Peyer's patch (tissue), 4 donors: ENCODE measurements at regions not wholly inside any gene's neighbourhood (a gene's known extent, or its start where the extent isn't known, plus 50 kb on each side); places are given as distances from the start of the nearest gene placed in this dataset.
A peak's percentile ranks its signal among the peaks of the same experiment; 100 is the strongest.

ENCODE experiments used
- DNase-seq, 3 donors: peaks; one replicate each; pipeline ENCODE4 v3.0.0-alpha.2; 2017 to 2019
- H3K27ac ChIP-seq, 4 donors: fragments of 200-600 bp; sonication (generic); one replicate each; pipeline ENCODE4 v1.5.1; 2016 to 2019
- H3K27me3 ChIP-seq, 2 donors: fragments of 200-600 bp; sonication (generic); one replicate each; pipeline ENCODE4 v1.5.1; 2019
- H3K36me3 ChIP-seq, 3 donors: fragments of 200-600 bp; sonication (generic); one replicate each; pipeline ENCODE4 v1.5.1; 2016 to 2019
- H3K4me1 ChIP-seq, 4 donors: fragments of 200-600 bp; sonication (generic); one replicate each; pipeline ENCODE4 v1.5.1; 2016 to 2019
- H3K4me3 ChIP-seq, 4 donors: fragments of 200-600 bp; sonication (generic); 1 replicate in 3 of 4; 2 replicates in 1 of 4; pipeline ENCODE4 v1.5.1; 2016 to 2019; ENCODE audit warnings: mild to moderate bottlenecking in 1 of 4
- H3K9me3 ChIP-seq, 4 donors: fragments of 200-600 bp; sonication (generic); one replicate each; pipeline ENCODE4 v1.5.1; 2016 to 2019; ENCODE audit warnings: mild to moderate bottlenecking in 1 of 4
- POLR2A ChIP-seq, 2 donors: fragments of 450-650 bp; IDR thresholded peaks; one replicate each; pipeline ENCODE4 v1.5.1; 2017; ENCODE audit warnings: antibody characterized with exemption in 2 of 2, mild to moderate bottlenecking in 2 of 2, moderate library complexity in 2 of 2
- TF ChIP-seq, protein P1 (sequence below), 6 experiments: fragments of 450-650 bp in 4 of 6; fragments of 200-600 bp in 2 of 6; sonication (generic) in 1 of 6; IDR thresholded peaks; one replicate each; pipeline ENCODE4 v1.5.1; 2017 to 2019; ENCODE audit warnings: antibody characterized with exemption in 6 of 6, mild to moderate bottlenecking in 3 of 6, moderate library complexity in 1 of 6

DNA sequence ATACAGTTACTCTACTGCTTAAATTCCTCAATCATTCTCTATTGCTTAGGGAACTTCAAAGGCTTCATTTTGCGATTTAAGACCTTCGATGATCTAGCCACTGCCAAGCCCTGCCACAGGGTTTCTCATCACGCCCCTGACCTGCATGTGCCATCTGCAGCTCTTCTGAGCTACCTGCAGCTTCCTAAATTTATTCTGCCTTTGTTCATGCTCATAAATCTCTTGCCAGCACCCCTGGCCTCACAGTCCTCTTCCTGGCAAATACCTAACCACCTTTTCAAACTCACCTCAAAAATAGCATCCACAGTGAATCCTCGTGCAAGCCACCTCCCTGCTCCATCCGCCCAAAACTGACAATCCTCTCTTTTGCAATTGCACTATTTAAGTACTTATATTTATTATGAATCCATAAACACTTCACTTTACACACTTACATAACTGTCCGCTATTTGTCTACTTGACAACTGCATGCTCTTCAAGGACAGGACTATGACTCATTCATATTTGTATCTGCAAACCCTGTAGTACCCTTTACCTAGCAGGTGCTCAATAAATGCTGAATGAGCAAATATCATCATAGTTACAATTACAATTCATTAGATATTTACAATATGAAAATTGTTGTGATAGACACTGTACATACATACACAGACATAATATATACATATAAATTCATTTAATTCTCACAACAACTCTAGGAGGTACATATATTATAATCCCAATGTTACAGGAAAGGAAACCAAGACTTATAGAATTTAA is 280.0 kb upstream of the RASGEF1B start:
- no peaks in the 10 kb centered on the region for H3K27me3 ChIP-seq
- H3K36me3 ChIP-seq, result no peaks in the 10 kb centered on the region
- no peak overlapping the region for H3K27ac ChIP-seq
- no peaks in the 10 kb centered on the region for H3K9me3 ChIP-seq
- no peak overlapping the region for H3K4me3 ChIP-seq
- H3K4me1 ChIP-seq, result no peaks in the 10 kb centered on the region
- TF ChIP-seq POLR2A (IDR thresholded peaks at IDR 0.05), result no peak
- TF ChIP-seq, protein P1, sequence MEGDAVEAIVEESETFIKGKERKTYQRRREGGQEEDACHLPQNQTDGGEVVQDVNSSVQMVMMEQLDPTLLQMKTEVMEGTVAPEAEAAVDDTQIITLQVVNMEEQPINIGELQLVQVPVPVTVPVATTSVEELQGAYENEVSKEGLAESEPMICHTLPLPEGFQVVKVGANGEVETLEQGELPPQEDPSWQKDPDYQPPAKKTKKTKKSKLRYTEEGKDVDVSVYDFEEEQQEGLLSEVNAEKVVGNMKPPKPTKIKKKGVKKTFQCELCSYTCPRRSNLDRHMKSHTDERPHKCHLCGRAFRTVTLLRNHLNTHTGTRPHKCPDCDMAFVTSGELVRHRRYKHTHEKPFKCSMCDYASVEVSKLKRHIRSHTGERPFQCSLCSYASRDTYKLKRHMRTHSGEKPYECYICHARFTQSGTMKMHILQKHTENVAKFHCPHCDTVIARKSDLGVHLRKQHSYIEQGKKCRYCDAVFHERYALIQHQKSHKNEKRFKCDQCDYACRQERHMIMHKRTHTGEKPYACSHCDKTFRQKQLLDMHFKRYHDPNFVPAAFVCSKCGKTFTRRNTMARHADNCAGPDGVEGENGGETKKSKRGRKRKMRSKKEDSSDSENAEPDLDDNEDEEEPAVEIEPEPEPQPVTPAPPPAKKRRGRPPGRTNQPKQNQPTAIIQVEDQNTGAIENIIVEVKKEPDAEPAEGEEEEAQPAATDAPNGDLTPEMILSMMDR (IDR thresholded peaks at IDR 0.05), result no peak
- DNase-seq, result no peak

DNA sequence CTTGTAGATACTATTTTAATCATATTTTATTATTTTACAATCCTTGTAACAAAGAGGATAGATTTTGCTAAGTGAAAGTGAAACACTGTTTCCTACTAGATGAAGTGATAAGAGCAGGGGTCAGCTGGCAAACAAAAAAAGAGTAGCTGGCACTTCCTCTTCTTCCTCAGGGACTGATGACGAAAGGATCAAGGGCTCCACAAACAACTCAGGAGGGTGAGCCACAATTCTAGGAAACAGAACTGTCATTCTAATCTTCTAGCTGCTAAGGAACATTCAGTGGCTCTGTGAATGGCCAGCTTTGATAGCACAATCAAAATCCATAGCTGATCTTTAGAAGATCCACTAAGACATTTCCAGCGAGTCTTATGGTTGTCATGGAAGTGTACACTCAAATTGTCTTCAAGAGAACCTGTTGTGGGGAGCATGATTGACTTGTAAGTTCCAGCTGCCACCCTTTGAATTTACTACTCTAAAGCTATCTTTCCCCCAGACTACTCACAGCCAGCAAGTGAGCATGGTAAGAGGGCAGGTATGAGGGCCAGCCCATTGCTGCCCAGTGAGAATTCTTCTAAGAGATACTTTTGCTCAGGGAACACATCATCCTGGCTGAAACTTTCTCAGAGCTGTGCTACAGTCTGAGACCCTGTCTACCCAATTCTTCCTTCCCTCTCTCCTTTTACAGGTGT is 275.7 kb upstream of the RASGEF1B start:
- peak overlapping the region in 1 of 4 donors; percentile 41 for H3K27ac ChIP-seq
- DNase-seq, result no peak
- H3K4me1 ChIP-seq, result no peaks in the 10 kb centered on the region
- no peak overlapping the region for H3K4me3 ChIP-seq
- no peaks in the 10 kb centered on the region for H3K36me3 ChIP-seq
- no peaks in the 10 kb centered on the region for H3K27me3 ChIP-seq
- H3K9me3 ChIP-seq, result no peaks in the 10 kb centered on the region
- TF ChIP-seq, protein P1 (IDR thresholded peaks at IDR 0.05), result no peak
- TF ChIP-seq POLR2A (IDR thresholded peaks at IDR 0.05), result no peak

DNA sequence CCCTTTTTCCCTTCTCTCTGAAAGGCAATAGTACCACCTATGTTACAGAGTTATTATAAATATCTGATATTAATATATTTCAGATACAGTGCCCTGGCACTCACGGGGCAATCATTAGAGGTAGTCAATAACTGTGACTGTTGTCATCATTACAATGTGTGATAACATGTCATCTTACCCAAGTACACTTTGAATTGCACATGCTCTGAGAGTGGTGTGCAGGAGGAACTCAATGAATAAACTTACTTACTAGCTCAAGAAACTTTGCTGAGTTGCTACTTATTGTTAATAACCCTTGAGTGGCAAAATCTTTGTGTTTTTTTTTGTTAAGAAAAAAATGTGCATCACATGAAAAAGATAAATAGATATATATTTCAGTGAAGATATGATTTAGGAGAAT is 275.1 kb upstream of the RASGEF1B start:
- no peaks in the 10 kb centered on the region for H3K27me3 ChIP-seq
- H3K9me3 ChIP-seq, result no peaks in the 10 kb centered on the region
- H3K36me3 ChIP-seq, result no peaks in the 10 kb centered on the region
- TF ChIP-seq, protein P1 (IDR thresholded peaks at IDR 0.05), result no peak
- no peak overlapping the region for H3K27ac ChIP-seq
- H3K4me1 ChIP-seq, result no peaks in the 10 kb centered on the region
- H3K4me3 ChIP-seq, result no peak overlapping the region
- no peak for DNase-seq

DNA sequence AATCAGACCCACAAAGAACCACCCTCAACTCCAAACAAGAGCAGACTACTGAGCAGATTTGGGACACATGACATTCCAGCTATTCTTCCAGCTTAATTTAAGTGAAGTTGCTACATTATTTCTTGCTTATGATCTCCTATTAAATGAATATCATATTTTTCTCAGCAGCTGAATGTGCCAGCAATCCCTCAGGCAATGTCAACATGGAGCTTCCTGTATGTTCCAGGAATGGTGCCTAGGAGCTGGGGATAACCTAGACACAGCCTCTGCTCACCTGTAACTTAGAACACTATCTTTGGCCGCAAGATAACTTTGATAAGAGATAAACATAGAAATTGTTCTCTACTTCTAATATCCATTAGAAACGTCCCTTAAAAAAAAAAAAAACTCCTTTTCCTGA is 274.4 kb upstream of the RASGEF1B start:
- DNase-seq, result no peak
- TF ChIP-seq, protein P1 (IDR thresholded peaks at IDR 0.05), result no peak
- TF ChIP-seq POLR2A (IDR thresholded peaks at IDR 0.05), result no peak
- Histone ChIP-seq H3K36me3 (no peaks in the 10 kb centered on the region), H3K27me3 (no peaks in the 10 kb centered on the region), H3K4me1 (no peaks in the 10 kb centered on the region), H3K27ac (no peak overlapping the region), H3K9me3 (no peaks in the 10 kb centered on the region), H3K4me3 (no peak overlapping the region)

DNA sequence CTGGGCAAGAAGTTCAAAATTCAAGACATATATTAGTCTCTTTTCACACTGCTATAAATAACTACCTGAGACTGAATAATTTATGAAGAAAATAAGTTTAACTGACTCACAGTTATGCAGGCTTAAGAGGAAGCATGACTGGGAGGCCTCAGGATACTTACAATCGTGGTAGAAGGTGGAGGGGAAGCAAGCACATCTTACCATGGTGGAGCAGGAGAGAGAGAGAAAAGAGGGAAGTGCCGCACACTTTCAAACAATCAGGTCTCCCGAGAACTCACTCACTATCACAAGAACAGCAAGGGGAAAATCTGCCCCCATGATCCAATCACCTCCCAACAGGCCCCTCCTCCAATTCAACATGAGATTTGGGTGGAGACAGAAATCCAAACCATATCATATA is 273.3 kb upstream of the RASGEF1B start:
- Histone ChIP-seq H3K27me3 (no peaks in the 10 kb centered on the region), H3K4me1 (no peaks in the 10 kb centered on the region), H3K27ac (no peak overlapping the region), H3K36me3 (no peaks in the 10 kb centered on the region), H3K9me3 (no peaks in the 10 kb centered on the region), H3K4me3 (no peak overlapping the region)
- DNase-seq, result no peak
- TF ChIP-seq, protein P1 (IDR thresholded peaks at IDR 0.05), result no peak
- TF ChIP-seq POLR2A (IDR thresholded peaks at IDR 0.05), result no peak
